ENCODE measurements at regions not wholly inside any gene's neighbourhood (a gene's known extent, or its start where the extent isn't known, plus 50 kb on each side); places are given as distances from the start of the nearest gene placed in this dataset.

- no peak for TF ChIP-seq RELA (CRISPR knock-in tag; IDR thresholded peaks at IDR 0.05)
- TF ChIP-seq ZNF282 (IDR thresholded peaks at IDR 0.05; ENCODE audit: partially characterized antibody) = no peak
These were observed 241.1 kb upstream of the GADL1 start for GRCh38 chr3:31135546-31135945.

Measured in HepG2 (cell line).